MM.1S (cell line): ENCODE measurements at regions not wholly inside any gene's neighbourhood (a gene's known extent, or its start where the extent isn't known, plus 50 kb on each side); places are given as distances from the start of the nearest gene placed in this dataset.

ENCODE experiments used
- EZH2 ChIP-seq: fragments of 300-600 bp; sonication (generic); optimal IDR thresholded peaks from 2 replicates; pipeline ENCODE3; 2017; ENCODE audit warnings: low read depth, mild to moderate bottlenecking, antibody characterized with exemption, low read length, mixed read lengths
- TF ChIP-seq, protein P1 (sequence below): fragments of 300-600 bp; sonication (generic); IDR thresholded peaks from 2 replicates; pipeline ENCODE4 v1.5.1; 2016; ENCODE audit warnings: antibody characterized with exemption, low read length, mixed read lengths

DNA sequence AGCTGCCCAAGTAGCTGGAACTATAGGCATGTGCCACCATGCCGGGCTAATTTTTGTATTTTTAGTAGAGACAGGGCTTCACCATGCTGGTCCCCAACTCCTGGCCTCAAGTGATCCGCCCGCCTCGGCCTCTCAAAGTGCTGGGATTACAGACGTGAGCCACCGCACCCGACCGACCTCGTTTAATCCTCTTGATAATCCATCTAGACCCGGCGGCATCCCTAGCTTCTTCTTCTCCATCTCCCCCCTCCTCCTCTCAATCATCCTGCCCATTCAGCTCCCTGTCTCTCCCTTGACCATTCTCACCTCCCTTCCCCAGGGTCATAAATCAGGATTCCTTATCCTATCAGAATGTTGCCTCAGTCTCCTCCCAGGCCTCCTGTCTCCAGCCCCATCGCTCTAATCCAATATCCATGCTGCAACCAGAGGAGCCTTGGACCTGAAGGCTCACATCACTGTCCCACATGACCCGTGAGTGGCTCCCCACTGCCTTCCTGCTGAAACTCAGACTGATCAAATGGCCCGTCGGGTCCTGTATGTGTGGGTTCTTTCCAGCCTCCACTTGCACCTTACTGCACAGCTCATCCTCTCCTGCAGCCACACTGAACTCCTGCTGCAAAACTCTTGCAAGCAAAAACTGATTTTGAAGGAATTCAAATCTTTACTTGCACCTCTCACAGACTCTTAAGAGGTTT is 74.1 kb upstream of the CDH5 start:
- TF ChIP-seq, protein P1, sequence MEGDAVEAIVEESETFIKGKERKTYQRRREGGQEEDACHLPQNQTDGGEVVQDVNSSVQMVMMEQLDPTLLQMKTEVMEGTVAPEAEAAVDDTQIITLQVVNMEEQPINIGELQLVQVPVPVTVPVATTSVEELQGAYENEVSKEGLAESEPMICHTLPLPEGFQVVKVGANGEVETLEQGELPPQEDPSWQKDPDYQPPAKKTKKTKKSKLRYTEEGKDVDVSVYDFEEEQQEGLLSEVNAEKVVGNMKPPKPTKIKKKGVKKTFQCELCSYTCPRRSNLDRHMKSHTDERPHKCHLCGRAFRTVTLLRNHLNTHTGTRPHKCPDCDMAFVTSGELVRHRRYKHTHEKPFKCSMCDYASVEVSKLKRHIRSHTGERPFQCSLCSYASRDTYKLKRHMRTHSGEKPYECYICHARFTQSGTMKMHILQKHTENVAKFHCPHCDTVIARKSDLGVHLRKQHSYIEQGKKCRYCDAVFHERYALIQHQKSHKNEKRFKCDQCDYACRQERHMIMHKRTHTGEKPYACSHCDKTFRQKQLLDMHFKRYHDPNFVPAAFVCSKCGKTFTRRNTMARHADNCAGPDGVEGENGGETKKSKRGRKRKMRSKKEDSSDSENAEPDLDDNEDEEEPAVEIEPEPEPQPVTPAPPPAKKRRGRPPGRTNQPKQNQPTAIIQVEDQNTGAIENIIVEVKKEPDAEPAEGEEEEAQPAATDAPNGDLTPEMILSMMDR: no peak
- no peak for TF ChIP-seq EZH2
